NCI-H748 (cell line): ENCODE measurements at regions not wholly inside any gene's neighbourhood (a gene's known extent, or its start where the extent isn't known, plus 50 kb on each side); places are given as distances from the start of the nearest gene placed in this dataset.
"Not testable (repeated sequence)": the region's sequence is repeated elsewhere in the genome, so short reads cannot be mapped to it uniquely, and the experiment has no call there.

Source experiments
- DNase-seq: peaks from one replicate; lab custom pipeline; 2025; ENCODE audit not compliant: unreplicated experiment; lab: John Stamatoyannopoulos, UW

DNA sequence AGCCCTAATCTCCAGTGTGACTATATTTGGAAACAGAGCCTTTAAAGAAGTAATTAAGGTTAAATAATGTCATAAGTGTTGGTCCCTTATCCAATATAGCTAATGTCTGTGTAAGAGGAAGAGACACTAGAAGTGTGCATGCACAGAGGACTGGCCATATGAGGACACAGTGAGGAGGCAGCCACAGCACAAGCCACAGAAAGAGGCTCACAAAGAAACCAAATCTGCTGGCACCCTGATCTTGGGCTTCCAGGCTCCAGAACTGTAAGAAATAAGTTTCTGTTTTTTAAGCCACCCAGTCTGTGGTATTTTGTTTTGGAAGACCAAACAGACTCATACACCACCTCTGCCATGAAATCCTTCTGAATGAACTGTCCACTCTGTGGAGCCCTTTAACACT lies 186.4 kb upstream of the SLC39A10 start:
- DNase-seq, result no peak

DNA sequence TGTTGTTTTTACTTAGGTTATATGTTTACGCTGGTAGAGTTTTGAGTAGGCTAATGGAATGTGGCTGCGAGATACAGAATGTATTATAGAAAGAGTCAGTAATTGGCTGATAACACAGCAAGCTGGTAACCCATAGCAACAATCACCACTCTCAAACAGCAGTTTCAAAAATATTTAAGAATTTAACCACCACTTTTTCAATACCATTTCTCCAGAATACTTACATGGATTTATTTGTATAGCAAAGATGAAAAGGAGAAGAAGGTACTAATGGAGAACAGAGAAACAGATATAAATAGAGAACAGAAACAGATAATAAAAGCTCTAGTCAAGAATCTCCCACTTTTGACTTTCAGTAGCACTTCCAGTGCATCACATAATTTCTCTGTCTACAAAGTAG lies 188.3 kb upstream of the SLC39A10 start:
- DNase-seq, result no peak

DNA sequence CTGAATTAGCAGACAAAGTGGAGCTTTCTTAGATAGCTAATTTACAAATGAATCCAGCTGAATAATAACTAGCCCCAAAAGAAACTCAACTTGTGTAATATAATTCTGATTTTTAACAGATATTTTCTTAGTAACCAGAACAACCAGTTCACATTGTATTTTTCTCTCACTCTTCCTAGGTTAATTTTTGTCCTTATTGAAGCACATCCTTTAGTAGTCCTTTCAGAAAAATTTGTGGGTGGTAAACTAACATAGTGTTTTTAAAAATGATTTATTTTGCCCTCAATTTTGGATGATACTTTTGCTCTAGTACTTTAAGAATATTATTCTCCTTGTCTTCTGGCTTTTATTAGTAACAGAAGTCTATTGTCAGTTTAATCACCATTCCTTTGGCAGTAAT lies 190.6 kb upstream of the SLC39A10 start:
- DNase-seq, result no peak

DNA sequence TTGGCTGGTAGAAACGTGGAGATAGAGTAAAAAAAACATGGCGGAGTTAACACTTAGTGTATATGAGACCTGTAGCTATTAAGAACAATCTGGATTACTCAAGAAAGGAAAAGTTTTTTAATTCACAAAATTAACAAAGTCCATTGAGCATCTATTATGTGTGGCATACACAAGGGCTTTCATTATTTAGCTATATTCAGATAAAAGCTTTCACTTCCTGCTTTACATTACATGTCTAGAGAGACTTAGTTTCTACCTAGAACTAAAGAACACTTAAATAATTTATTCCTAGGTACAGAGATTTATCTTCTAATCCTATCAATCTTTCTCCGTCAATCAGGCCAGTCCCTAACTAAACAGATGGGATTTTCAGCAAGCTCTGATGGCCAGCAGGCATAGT lies 196.0 kb upstream of the SLC39A10 start:
- DNase-seq, result no peak

DNA sequence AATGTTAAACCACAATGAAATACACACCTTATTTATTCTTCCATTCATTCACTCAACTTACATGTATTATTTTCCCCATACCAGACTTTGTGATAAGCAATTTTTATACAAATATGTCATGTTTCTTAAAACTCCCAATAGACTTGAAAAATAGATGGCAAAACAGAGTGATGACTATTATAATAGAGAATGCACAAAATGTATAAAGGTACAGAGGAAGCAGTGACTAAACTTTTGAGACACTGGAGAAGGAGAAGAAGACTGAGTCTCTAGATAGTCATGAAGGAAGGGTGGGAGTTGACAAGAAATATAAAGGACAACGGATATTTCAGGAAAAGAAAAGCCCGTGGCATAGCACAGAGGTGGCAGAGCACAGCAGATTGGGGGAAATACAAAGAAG lies 198.1 kb upstream of the SLC39A10 start:
- no peak for DNase-seq

DNA sequence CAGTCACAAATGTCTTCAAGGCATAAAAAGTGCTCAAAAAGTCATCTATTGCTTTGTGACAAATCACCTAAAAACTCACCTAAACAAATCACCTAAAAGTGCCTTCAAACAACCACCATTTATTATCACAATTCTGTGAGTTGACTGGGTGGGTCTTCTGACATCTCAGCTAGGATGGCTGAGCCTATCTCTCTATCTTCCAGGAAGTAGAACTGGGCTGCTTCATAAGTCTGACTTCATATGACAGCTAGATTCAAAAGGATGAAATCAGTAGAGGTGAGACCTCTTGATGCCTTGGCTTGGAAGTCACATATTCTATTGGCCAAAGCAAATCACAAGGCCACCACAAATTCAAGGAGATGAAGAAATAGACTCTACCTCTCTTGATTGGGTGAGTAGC lies 199.2 kb upstream of the SLC39A10 start:
- DNase-seq, result no peak

DNA sequence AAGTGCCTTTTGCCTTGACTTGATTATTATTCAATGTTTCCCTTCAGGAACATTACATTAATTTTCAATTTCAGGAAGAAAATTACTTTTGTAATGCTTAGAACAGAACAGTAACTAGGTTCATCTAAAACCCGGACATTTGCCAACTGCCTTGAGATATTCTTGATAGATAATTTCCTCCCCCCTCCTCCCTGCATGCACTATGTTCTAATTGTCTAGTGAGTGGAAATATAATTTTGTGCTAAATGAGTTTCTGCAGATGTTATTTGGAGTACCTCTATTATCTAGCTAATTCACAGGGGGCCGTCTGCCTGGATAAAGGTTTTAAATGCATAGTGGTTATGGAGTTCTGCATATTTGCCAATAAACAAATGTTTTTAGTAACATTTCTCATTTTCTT lies 200.3 kb upstream of the SLC39A10 start:
- DNase-seq, result peak; percentile 31

DNA sequence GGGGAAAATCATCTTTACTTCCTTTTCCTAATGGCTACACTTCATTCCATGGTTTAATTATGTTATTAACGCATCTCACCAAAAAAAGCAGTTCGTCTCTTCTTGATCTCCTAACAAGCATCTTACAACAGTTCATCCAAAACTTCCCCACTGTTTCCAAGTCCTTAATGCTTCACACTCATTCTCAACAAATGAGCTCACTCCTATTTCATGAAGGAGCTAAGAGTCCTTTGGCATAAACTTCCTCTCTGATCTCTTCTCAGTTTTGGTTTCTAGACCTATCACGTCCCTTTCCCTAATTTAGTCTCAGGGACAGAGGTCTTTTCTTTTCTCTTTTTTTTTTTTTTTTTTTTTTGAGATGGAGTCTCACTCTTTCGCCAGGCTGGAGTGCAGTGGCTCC lies 205.9 kb upstream of the SLC39A10 start:
- DNase-seq, result no peak

DNA sequence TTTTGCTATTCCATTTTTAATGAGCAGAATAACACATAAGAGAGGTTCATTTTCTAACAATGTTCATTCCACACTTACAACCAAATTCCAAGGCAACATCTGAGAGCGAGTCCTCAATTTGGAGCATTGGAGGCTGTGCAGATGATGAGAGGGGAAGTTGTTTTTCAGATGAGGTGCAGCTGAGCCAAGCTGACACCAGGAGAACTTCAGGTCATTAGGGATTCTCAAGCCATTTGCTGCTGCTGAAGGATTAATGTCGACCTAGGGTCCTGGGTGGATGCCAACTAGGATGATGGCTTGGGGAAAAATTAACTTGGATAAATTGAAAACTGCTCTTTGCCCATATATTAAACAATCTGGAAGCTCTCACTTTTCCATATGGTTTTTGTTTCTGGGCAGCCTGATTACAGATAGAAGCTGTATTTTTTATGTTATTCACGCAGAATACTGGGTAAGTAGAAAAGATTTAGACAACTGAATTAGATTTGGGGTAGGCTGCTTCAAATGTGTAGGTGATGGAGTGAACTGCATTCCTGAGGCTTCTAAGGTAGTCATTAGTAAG lies 206.4 kb upstream of the SLC39A10 start:
- no peak for DNase-seq

DNA sequence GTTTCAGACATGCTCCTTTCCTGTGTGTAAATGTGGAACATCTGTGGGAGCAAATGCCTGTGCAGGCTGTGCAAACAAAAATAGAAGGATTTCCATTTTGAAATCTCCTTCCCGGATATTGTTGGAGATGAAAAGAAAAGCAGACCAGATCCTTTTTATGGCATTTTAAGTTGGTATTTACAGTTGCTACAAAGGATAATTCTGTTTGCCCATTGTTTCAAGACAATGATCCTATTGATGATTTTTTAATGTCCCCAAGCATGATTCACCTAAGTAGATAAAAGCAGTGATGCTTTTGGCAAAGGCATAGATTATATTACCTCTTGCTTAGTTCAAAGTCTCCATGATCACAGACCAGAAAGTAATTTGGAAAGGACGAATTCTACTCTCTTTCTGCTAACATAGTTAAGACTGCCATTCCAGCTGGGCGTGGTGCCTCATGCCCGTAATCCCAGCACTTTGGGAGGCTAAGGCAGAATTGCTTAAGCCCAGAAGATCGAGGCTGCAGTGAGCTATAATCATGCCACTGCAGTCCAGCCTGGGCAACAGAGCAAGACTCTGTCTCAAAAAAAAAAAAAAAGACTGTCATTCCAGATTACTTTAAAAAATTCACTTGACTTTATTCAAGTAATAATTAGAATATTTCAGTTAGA lies 209.6 kb upstream of the SLC39A10 start:
- peak; percentile 60 for DNase-seq

DNA sequence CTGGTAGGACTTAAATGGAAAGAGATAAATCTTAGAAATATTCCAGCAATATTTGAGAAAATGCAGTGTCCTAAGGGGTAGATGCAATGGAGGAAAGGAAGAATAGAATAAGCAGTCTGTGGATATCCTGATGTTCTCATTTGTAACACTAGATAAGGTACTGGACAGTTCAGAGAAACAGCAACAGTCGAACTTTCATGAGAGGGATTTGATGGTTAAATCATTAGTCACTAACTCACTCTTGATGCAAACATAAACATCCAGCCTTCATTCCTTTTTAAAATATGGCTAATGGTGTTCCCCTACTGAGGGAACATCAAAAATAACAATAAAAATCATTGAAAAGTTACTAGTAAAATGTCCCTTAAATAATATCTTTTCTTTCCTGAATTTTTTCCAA lies 211.4 kb upstream of the SLC39A10 start:
- no peak for DNase-seq

DNA sequence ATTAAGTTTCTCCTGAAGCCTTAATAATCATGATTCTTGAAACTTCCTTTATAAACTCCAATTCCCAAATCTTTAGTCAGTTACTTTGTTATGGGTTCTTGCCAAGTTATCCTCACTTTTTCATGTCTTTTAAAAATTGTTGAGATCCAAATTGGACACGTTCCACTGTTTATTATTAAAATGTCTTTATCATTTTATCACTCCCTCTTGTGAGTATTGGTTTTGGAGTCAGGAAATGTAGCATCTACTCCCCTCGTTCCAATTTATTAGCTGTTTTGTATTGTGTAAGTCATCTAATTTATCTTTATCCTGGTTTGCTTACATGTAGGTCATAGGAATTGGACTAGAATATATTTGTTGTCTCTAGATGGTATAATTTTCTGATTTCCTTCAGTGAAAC lies 213.1 kb upstream of the SLC39A10 start:
- no peak for DNase-seq

DNA sequence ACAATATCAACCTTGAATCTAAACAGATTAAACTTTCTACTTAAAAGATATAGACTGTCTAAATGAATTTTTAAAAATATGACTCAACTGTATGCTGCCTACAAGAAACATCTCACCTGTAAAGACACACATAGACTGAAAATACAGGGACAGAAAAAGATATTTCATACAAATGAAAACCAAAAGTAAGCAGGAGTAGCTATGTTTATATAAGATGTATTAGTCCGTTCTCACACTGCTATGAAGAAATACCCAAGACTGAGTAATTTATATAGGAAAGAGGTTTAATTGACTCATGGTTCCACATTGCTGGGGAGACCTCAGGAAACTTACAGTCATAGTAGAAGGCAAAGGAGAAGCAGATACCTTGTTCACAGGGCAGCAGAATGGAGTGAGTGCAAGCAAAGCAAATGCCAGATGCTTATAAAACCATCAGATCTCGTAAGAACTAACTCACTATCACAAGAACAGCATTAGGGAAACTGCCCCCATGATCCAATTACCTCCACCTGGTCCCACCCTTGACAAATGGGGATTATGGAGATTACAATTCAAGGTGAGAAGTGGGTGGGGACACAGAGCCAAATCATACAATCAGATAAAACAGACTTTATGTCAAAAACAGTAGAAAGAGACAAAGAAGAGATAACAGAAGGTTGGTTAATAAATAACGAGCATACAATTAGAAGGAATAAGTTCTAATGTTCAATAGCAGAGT lies 214.4 kb upstream of the SLC39A10 start:
- no peak for DNase-seq

DNA sequence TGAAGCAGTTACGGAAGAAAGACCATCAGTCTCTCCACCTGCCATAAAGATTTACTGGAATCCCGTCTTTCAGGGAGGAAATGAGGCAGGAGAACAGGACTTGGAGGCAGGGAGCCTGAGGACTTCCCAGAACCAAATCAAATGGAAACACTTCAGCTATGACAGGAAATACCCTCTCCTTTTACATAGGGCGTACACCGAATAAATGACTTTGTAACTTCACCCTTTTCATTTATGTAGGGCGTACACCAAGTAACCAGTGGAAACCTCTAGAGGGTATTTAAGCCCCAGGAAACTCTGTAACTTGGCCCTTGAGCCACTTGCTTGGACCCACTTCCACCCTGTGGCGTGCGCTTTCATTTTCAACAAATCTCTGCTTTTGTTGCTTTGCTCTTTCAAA lies 218.3 kb upstream of the SLC39A10 start:
- DNase-seq, result no peak

DNA sequence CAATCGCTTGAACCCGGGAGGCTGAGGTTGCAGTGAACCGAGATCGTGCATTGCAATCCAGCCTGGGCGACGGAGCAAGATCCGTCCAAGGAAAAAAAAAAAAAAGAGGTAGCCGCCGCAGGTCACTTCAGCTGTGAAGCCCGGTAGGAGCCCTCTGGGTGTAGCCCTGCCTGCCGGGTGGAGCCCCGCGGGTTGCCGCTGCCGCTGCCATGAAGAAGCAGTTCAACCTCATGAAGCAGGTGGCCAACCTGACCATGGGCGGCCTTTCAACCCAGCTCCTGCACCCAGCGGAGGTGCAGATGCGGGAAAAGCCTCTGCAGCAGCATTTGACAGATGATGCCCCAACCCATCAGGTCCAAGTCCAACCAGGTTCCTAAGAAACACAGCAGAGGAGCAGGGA lies 219.5 kb upstream of the SLC39A10 start:
- DNase-seq, result no peak

DNA sequence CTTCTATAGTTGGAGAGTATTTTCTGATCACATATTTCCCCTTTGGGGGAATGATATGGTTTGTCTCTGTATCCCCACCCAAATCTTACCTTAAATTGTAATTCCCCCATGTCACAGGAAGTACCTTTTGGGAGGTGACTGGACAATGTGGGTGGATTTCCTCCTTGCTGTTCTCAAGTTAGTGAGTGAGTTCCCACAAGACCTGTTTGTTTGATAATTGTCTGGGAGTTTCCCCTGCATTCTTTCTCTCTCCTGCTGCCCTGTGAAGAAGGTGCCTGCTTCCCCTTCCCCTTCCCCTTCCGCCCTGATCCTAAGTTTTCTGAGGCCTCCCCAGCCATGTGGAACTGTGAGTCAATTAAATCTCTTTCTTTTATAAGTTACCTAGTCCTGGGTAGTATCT lies 222.7 kb upstream of the SLC39A10 start:
- DNase-seq, result no peak

DNA sequence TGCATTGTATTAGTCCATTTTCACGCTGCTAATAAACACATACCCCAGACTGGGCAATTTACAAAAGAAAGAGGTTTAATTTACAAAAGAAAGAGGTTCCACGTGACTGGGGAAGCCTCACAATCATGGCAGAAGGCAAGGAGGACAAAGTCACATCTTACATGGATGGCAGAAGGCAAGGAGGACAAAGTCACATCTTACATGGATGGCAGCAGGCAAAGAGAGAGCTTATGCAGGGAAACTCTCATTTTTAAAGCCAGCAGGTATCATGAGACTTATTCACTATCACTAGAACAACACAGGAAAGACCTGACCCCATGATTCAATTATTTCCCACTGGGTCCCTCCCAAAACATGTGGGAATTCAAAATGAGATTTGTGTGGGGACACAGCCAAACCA lies 223.3 kb upstream of the SLC39A10 start:
- not testable (repeated sequence) for DNase-seq

DNA sequence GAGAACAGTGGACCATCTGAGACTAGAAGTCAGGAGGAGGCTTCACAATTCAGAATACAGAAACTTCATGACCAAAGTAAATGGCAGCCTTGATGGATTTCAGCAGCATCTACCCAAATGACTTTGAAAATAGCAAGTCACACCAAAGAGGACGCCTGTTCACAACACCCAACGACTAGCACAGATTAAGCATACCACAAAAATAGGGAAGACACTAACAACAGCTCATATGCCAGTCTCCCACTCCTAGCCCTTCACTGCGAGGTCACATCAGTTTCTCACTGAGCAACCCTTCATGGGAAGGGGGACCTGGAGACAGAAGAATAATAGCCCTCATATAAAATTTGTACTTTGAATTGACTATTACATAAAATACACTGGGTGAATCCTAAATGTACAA lies 228.4 kb upstream of the SLC39A10 start:
- DNase-seq, result no peak

DNA sequence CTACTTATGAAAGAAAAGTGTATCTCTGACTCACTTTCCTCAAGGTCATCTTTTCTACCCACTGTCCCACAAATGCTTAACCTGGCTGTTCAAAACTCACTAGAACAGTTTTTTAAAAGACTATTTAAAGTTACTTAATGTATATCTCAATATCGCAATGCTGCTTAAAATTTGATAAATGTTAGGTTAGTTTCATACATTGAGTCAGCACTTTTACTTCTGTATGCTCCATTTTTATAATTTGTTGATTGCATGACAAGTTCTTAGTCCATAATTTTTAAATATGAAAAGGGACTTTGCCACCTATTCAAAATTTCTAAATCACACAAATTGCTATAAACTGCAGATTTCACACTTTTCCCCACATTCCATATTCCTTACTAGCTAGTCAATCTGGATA lies 231.7 kb upstream of the SLC39A10 start:
- DNase-seq, result no peak

DNA sequence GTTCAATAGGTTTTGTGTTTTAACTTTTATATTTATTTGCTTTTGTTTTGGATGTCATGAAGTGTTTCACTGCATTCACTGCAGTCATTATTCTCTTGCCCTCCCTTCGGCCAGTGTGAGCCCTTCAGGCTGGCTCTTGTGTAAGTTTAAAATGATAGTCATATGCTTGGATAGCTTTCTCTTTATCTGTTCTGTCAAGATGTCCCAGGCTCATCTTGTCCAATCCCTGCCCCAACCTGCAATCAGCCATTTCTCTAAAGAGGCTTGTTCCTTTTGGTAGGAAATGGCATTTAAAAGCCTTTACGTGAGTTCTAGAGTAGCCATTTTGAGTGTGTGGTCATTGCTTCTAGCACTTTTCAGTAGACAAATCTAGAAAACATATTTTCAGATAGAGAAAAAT lies 238.0 kb upstream of the SLC39A10 start:
- no peak for DNase-seq

DNA sequence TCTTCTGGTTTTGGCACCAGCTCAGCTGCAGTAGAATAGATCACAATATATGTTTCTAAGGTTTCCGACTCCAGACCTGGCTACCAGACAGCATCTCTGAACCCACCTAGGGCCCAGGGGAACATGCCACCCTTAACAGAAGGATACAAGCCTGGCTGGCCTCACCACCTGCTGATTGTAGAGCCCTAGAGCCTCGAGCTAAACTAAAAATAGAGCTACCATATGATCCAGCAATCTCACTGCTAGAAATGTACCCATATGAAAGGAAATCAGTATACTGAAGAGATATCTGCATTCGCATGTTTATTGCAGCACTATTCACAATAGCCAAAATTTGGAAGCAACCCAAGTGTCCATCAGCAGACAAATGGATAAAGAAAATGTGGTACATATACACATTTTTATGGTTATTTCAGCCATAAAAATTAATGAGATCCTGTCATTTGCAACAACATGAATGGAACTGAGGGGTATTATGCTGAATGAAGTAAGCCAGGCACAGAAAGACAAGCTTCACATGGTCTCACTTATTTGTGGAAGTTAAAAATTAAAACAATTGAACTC lies 242.4 kb upstream of the SLC39A10 start:
- peak; percentile 32 for DNase-seq

DNA sequence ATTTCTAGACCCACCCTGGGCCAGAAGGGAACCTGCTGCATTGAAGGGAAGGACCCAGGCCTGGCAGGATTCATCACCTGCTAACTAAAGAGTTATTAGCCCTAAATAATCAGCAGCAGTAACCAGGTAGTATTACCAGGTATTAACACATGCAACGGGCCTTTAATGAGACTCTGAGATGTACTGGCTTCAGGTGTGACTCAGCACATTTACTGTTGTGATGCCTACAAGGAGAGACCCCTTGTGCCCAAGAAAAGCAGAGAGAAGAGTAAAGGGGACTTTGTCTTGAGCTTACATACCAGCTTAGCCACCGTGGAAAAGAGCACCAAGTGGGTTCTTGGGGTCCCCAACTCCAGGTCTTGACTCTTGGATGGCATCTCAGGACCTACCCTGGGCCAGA lies 243.1 kb upstream of the SLC39A10 start:
- DNase-seq, result no peak
